WERI-Rb-1 (cell line): ENCODE measurements at regions not wholly inside any gene's neighbourhood (a gene's known extent, or its start where the extent isn't known, plus 50 kb on each side); places are given as distances from the start of the nearest gene placed in this dataset.

Source experiments
- DNase-seq: peaks from one replicate; pipeline ENCODE4 v3.0.0-alpha.2; 2020
- H3K27ac ChIP-seq: fragments of 250-450 bp; sonication (Bioruptor Pico); 2 replicates; pipeline ENCODE4 v1.5.1; 2020; ENCODE audit warnings: mild to moderate bottlenecking, moderate library complexity
- H3K27me3 ChIP-seq: fragments of 250-450 bp; sonication (Bioruptor Pico); 2 replicates; pipeline ENCODE4 v1.5.1; 2021; ENCODE audit warnings: mild to moderate bottlenecking, low read depth, moderate library complexity; ENCODE audit not compliant: insufficient read depth, severe bottlenecking
- H3K36me3 ChIP-seq: fragments of 250-450 bp; sonication (Bioruptor Pico); 2 replicates; pipeline ENCODE4 v1.5.1; 2020; ENCODE audit warnings: mild to moderate bottlenecking, moderate library complexity
- H3K4me3 ChIP-seq: 2 replicates; pipeline ENCODE4 v1.5.1; 2011; ENCODE audit warnings: low read depth, mild to moderate bottlenecking, control low read depth, low read length
- H3K9me3 ChIP-seq: fragments of 250-450 bp; sonication (Bioruptor Pico); 2 replicates; pipeline ENCODE4 v1.5.1; 2021; ENCODE audit warnings: mild to moderate bottlenecking, moderate library complexity; ENCODE audit not compliant: severe bottlenecking
- CTCF ChIP-seq: IDR thresholded peaks from 2 replicates; pipeline ENCODE4 v1.5.1; 2011; ENCODE audit warnings: low read depth, mild to moderate bottlenecking, control low read depth, inconsistent platforms, low read length

GRCh38 chr5:89948977-89949376 lies 460.6 kb downstream of the CETN3 start:
- no peaks in the 10 kb centered on the region for H3K9me3 ChIP-seq
- no peak for DNase-seq
- H3K27me3 ChIP-seq, result no peaks in the 10 kb centered on the region
- H3K36me3 ChIP-seq, result no peaks in the 10 kb centered on the region
- no peak overlapping the region for H3K27ac ChIP-seq
- no peak for TF ChIP-seq CTCF
- H3K4me3 ChIP-seq, result no peak overlapping the region

GRCh38 chr5:89946916-89947315 lies 462.6 kb downstream of the CETN3 start:
- Histone ChIP-seq H3K36me3 (no peaks in the 10 kb centered on the region), H3K27me3 (no peaks in the 10 kb centered on the region), H3K4me3 (no peak overlapping the region), H3K27ac (no peak overlapping the region), H3K9me3 (no peaks in the 10 kb centered on the region)
- DNase-seq, result no peak
- TF ChIP-seq CTCF, result no peak

- Histone ChIP-seq H3K27me3 (no peaks in the 10 kb centered on the region), H3K27ac (no peak overlapping the region), H3K4me3 (no peak overlapping the region), H3K9me3 (no peaks in the 10 kb centered on the region), H3K36me3 (no peaks in the 10 kb centered on the region)
- no peak for DNase-seq
- no peak for TF ChIP-seq CTCF
Measured at GRCh38 chr5:89946508-89946907, 463.0 kb downstream of the CETN3 start.

GRCh38 chr5:89942171-89942570 lies 467.4 kb downstream of the CETN3 start:
- no peaks in the 10 kb centered on the region for H3K27me3 ChIP-seq
- no peak overlapping the region for H3K4me3 ChIP-seq
- no peak overlapping the region for H3K27ac ChIP-seq
- no peak for TF ChIP-seq CTCF
- no peak for DNase-seq
- no peaks in the 10 kb centered on the region for H3K9me3 ChIP-seq
- H3K36me3 ChIP-seq, result no peaks in the 10 kb centered on the region

- Histone ChIP-seq H3K27me3 (no peaks in the 10 kb centered on the region), H3K27ac (no peak overlapping the region), H3K9me3 (no peaks in the 10 kb centered on the region), H3K4me3 (no peak overlapping the region), H3K36me3 (no peaks in the 10 kb centered on the region)
- no peak for DNase-seq
- no peak for TF ChIP-seq CTCF
Measured at GRCh38 chr5:89936576-89936975, 473.0 kb downstream of the CETN3 start.

GRCh38 chr5:89934069-89934468 lies 475.5 kb downstream of the CETN3 start:
- Histone ChIP-seq H3K27ac (no peak overlapping the region), H3K4me3 (no peak overlapping the region), H3K36me3 (no peaks in the 10 kb centered on the region), H3K27me3 (no peaks in the 10 kb centered on the region), H3K9me3 (no peaks in the 10 kb centered on the region)
- TF ChIP-seq CTCF, result no peak
- no peak for DNase-seq
